ENCODE measurements at regions not wholly inside any gene's neighbourhood (a gene's known extent, or its start where the extent isn't known, plus 50 kb on each side); places are given as distances from the start of the nearest gene placed in this dataset.
A peak's percentile ranks its signal among the peaks of the same experiment; 100 is the strongest.

DNA sequence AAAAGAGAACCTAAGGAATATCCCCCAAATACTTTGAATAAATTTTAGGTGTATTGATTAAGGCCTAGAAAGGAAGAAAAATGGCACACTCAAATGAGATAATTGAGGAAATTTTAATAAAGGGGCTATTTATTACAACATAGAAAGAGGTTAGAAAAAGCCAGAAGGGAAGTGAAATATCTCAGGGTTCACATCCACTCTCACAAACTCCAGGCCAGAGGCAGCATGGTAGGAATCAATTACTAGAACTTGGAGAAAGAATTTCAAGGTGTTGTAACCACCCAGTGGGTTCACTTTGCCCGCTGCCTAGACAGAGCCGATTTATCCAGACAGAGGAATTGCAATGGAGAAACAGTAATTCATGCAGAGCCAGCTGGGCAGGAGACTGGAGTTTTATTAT, 617.5 kb upstream of the ACVR2A start:
- H3K4me3 ChIP-seq (replicated peaks in 1 of 4; ENCODE audit: control extremely low read depth in 1 of 4, insufficient read depth in 1 of 4, low read depth in 3 of 4, low read length in 4 of 4), result no peak overlapping the region

DNA sequence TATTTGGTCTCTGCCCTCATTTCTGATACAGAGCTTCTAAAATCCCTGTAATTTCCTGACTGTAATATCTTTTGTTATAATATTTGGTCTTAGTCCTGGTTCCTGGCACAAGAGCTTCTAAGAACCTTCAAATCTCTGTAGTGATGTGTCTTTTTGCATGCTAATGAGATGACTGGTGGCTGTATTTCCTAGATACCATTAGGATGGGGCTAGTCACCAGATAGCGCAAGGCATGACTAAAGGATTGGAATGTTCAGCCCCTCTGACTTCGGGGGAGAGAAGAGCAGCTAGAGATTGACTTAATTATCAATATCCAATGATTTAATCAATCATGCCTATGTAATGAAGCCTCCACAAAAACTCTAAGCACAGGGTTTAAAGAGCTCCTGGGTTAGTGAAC, 620.8 kb upstream of the ACVR2A start:
- Histone ChIP-seq H3K27ac (ENCODE audit: insufficient read depth, low read length) (no peak overlapping the region), H3K4me2 (ENCODE audit: extremely low read depth, insufficient read depth, low read length) (no peak overlapping the region), H3K27me3 (ENCODE audit: control insufficient read depth, insufficient read depth, low read length) (no peaks in the 10 kb centered on the region), H3K9me3 (ENCODE audit: control insufficient read depth, insufficient read depth, low read depth, low read length) (no peaks in the 10 kb centered on the region), H3K4me3 (replicated peaks in 1 of 4; ENCODE audit: control extremely low read depth in 1 of 4, insufficient read depth in 1 of 4, low read depth in 3 of 4, low read length in 4 of 4) (no peak overlapping the region), H3K79me2 (ENCODE audit: control insufficient read depth, insufficient read depth, low read length) (no peaks in the 10 kb centered on the region), H4K20me1 (ENCODE audit: control insufficient read depth, extremely low read depth, insufficient read depth, low read length) (no peaks in the 10 kb centered on the region), H2AFZ (ENCODE audit: low read length) (no peak overlapping the region), H3K36me3 (ENCODE audit: control insufficient read depth, insufficient read depth, low read length) (no peaks in the 10 kb centered on the region), H3K9ac (ENCODE audit: insufficient read depth, low read length) (no peak overlapping the region), H3K4me1 (ENCODE audit: control insufficient read depth, extremely low read depth, insufficient read depth, low read length) (no peaks in the 10 kb centered on the region)
- peak in 1 of 2 donors; percentile 62 for DNase-seq (ENCODE audit: low read depth in 2 of 2)
- no peak for TF ChIP-seq EZH2 (IDR thresholded peaks at IDR 0.05; ENCODE audit: low read length, missing control alignments)
- TF ChIP-seq, protein P1, sequence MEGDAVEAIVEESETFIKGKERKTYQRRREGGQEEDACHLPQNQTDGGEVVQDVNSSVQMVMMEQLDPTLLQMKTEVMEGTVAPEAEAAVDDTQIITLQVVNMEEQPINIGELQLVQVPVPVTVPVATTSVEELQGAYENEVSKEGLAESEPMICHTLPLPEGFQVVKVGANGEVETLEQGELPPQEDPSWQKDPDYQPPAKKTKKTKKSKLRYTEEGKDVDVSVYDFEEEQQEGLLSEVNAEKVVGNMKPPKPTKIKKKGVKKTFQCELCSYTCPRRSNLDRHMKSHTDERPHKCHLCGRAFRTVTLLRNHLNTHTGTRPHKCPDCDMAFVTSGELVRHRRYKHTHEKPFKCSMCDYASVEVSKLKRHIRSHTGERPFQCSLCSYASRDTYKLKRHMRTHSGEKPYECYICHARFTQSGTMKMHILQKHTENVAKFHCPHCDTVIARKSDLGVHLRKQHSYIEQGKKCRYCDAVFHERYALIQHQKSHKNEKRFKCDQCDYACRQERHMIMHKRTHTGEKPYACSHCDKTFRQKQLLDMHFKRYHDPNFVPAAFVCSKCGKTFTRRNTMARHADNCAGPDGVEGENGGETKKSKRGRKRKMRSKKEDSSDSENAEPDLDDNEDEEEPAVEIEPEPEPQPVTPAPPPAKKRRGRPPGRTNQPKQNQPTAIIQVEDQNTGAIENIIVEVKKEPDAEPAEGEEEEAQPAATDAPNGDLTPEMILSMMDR (conservative IDR thresholded peaks at IDR 0.05 in 1 of 2, IDR thresholded peaks at IDR 0.05 in 1 of 2; ENCODE audit: low read depth in 1 of 2, low read length in 2 of 2), result no peak

More for the DNA sequence above, 617.5 kb upstream of the ACVR2A start:
- Histone ChIP-seq H4K20me1 (ENCODE audit: control insufficient read depth, extremely low read depth, insufficient read depth, low read length) (no peaks in the 10 kb centered on the region), H3K4me1 (ENCODE audit: control insufficient read depth, extremely low read depth, insufficient read depth, low read length) (no peaks in the 10 kb centered on the region), H3K4me2 (ENCODE audit: extremely low read depth, insufficient read depth, low read length) (no peak overlapping the region), H3K79me2 (ENCODE audit: control insufficient read depth, insufficient read depth, low read length) (no peaks in the 10 kb centered on the region), H3K27me3 (ENCODE audit: control insufficient read depth, insufficient read depth, low read length) (no peaks in the 10 kb centered on the region), H3K9ac (ENCODE audit: insufficient read depth, low read length) (no peak overlapping the region), H2AFZ (ENCODE audit: low read length) (no peak overlapping the region), H3K27ac (ENCODE audit: insufficient read depth, low read length) (no peak overlapping the region), H3K36me3 (ENCODE audit: control insufficient read depth, insufficient read depth, low read length) (no peaks in the 10 kb centered on the region), H3K9me3 (ENCODE audit: control insufficient read depth, insufficient read depth, low read depth, low read length) (no peaks in the 10 kb centered on the region)
- TF ChIP-seq, protein P1 (conservative IDR thresholded peaks at IDR 0.05 in 1 of 2, IDR thresholded peaks at IDR 0.05 in 1 of 2; ENCODE audit: low read depth in 1 of 2, low read length in 2 of 2), result no peak
- no peak for TF ChIP-seq EZH2 (IDR thresholded peaks at IDR 0.05; ENCODE audit: low read length, missing control alignments)
- no peak for DNase-seq (ENCODE audit: low read depth in 2 of 2)

DNA sequence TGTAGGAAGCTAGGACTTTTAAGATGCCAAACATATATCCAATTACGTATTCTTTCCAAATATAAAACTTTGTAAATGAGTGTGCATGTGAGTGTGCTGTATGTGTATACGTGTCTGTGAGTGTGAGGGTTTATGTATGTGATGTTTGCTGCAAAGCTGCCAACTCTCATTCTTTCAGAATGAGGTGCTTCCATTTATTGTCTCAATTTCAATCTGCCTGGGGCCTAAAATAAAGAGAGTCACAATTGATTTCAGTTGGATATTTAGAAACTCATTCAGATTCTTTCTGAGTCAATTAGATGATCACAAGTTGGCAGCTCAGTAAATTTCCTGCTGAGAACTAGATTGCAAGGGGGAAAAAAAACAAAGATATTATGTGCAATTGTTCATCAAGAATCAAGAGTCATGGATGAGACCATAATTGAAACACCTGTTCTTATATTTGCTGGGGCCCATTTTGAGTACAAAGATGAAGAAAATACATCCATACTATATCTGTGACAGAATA, 621.2 kb upstream of the ACVR2A start:
- no peak overlapping the region for H3K9ac ChIP-seq (ENCODE audit: insufficient read depth, low read length)
- DNase-seq (ENCODE audit: low read depth in 2 of 2), result peak in 1 of 2 donors; percentile 5
- no peaks in the 10 kb centered on the region for H3K79me2 ChIP-seq (ENCODE audit: control insufficient read depth, insufficient read depth, low read length)
- H4K20me1 ChIP-seq (ENCODE audit: control insufficient read depth, extremely low read depth, insufficient read depth, low read length), result no peaks in the 10 kb centered on the region
- no peaks in the 10 kb centered on the region for H3K4me1 ChIP-seq (ENCODE audit: control insufficient read depth, extremely low read depth, insufficient read depth, low read length)
- no peak overlapping the region for H3K4me2 ChIP-seq (ENCODE audit: extremely low read depth, insufficient read depth, low read length)
- no peaks in the 10 kb centered on the region for H3K27me3 ChIP-seq (ENCODE audit: control insufficient read depth, insufficient read depth, low read length)
- no peak overlapping the region for H2AFZ ChIP-seq (ENCODE audit: low read length)
- H3K36me3 ChIP-seq (ENCODE audit: control insufficient read depth, insufficient read depth, low read length), result no peaks in the 10 kb centered on the region
- TF ChIP-seq, protein P1 (conservative IDR thresholded peaks at IDR 0.05 in 1 of 2, IDR thresholded peaks at IDR 0.05 in 1 of 2; ENCODE audit: low read depth in 1 of 2, low read length in 2 of 2), result no peak
- no peak for TF ChIP-seq EZH2 (IDR thresholded peaks at IDR 0.05; ENCODE audit: low read length, missing control alignments)
- no peaks in the 10 kb centered on the region for H3K9me3 ChIP-seq (ENCODE audit: control insufficient read depth, insufficient read depth, low read depth, low read length)
- H3K4me3 ChIP-seq (replicated peaks in 1 of 4; ENCODE audit: control extremely low read depth in 1 of 4, insufficient read depth in 1 of 4, low read depth in 3 of 4, low read length in 4 of 4), result no peak overlapping the region
- no peak overlapping the region for H3K27ac ChIP-seq (ENCODE audit: insufficient read depth, low read length)

All from fibroblast of lung (primary cell).